HepG2 (cell line): ENCODE measurements at regions not wholly inside any gene's neighbourhood (a gene's known extent, or its start where the extent isn't known, plus 50 kb on each side); places are given as distances from the start of the nearest gene placed in this dataset.

Source experiments
- ATAC-seq: fragments of 200-7000 bp; cut with Tn5 transposase; 3 replicates; pipeline ENCODE4 v1.9.1; 2020; ENCODE audit warnings: mild to moderate bottlenecking, moderate library complexity
- BruUV-seq: library from RNA; stranded (reverse); fragments of 400-500 nt; replicated peaks from 2 replicates; lab custom pipeline; 2021; lab: Mats Ljungman, UMichigan
- CTCF ChIA-PET: fragments of 300-600 bp; formaldehyde crosslinking; extraction: SDS; loops from one replicate; lab custom pipeline; 2021; ENCODE audit warnings: low total read pairs, inconsistent platforms, low intra/inter-chr PET ratio; lab: Yijun Ruan, JAX
- POLR2A ChIA-PET: fragments of 350-600 bp; sonication (Branson Sonifier 250); formaldehyde crosslinking; loops from one replicate; lab custom pipeline; 2020; ENCODE audit warnings: antibody characterized with exemption, inconsistent platforms; lab: Yijun Ruan, JAX
- DNase-seq: peaks from one replicate; pipeline ENCODE4 v3.0.0-alpha.2; 2015; ENCODE audit warnings: low spot score
- FAIRE-seq: peaks from 3 replicates; lab custom pipeline; 2011; peaks lifted over from hg19 to GRCh38; lab: Jason Lieb, UNC
- H2AFZ ChIP-seq: one replicate; pipeline ENCODE4 v1.6.1; 2011; ENCODE audit warnings: low read length, inconsistent platforms
- H3K27ac ChIP-seq: fragments of 300-600 bp; 3 replicates; pipeline ENCODE4 v1.8.0; 2011; ENCODE audit warnings: mixed run types, mild to moderate bottlenecking, mixed read lengths, low read length, inconsistent platforms; ENCODE audit not compliant: insufficient read depth; ENCODE audit errors: extremely low read length
- H3K27me3 ChIP-seq, 2 experiments: fragments of 200-600 bp in 1 of 2; 2 replicates in 1 of 2; 3 replicates in 1 of 2; pipeline versions ENCODE4 v1.6.0 to v1.8.0; 2011; ENCODE audit warnings: low read length in 2 of 2, mild to moderate bottlenecking in 2 of 2, moderate library complexity in 2 of 2, inconsistent platforms in 1 of 2; ENCODE audit not compliant: insufficient read depth in 2 of 2, control insufficient read depth in 1 of 2
- H3K36me3 ChIP-seq, 2 experiments: fragments of 200-600 bp in 1 of 2; replicated peaks in 1 of 2; 2 replicates in 1 of 2; 3 replicates in 1 of 2; pipeline versions ENCODE4 v1.5.1 to v1.8.0; 2011; ENCODE audit warnings: low read length in 2 of 2, inconsistent platforms in 1 of 2; ENCODE audit not compliant: insufficient read depth in 2 of 2, control insufficient read depth in 1 of 2
- H3K4me1 ChIP-seq: 2 replicates; pipeline ENCODE4 v1.5.1; 2012; ENCODE audit warnings: low read length, inconsistent platforms; ENCODE audit not compliant: insufficient read depth
- H3K4me2 ChIP-seq: 2 replicates; pipeline ENCODE4 v1.6.0; 2011; ENCODE audit warnings: low read depth, low read length, inconsistent platforms
- H3K4me3 ChIP-seq, 3 experiments: fragments of 200-600 bp in 1 of 3; sonication (generic), shearing (Covaris generic) in 1 of 3; replicated peaks in 1 of 3; 2 replicates each; pipeline ENCODE4 v1.5.1; 2011 to 2016; ENCODE audit warnings: low read length in 3 of 3, inconsistent platforms in 2 of 3, low read depth in 2 of 3, mild to moderate bottlenecking in 2 of 3, control low read depth in 1 of 3, mixed read lengths in 1 of 3; ENCODE audit not compliant: insufficient read depth in 1 of 3
- H3K79me2 ChIP-seq: one replicate; pipeline ENCODE4 v1.6.1; 2011; ENCODE audit warnings: low read length, inconsistent platforms; ENCODE audit not compliant: insufficient read depth
- H3K9ac ChIP-seq: 2 replicates; pipeline ENCODE4 v1.6.0; 2011; ENCODE audit warnings: mild to moderate bottlenecking, low read depth, low read length, inconsistent platforms; ENCODE audit not compliant: insufficient read depth
- H3K9me3 ChIP-seq: 2 replicates; pipeline ENCODE4 v1.5.1; 2012; ENCODE audit warnings: mild to moderate bottlenecking, low read length
- H4K20me1 ChIP-seq: 2 replicates; pipeline ENCODE4 v1.6.0; 2011; ENCODE audit warnings: inconsistent platforms, mild to moderate bottlenecking, low read length, moderate library complexity; ENCODE audit not compliant: insufficient read depth
- ATF1 ChIP-seq: IDR thresholded peaks from 2 replicates; pipeline ENCODE4 v1.6.1; 2016; ENCODE audit warnings: mild to moderate bottlenecking, control low read depth
- CAMTA2 ChIP-seq: sonication (generic); formaldehyde crosslinking; IDR thresholded peaks from 2 replicates; pipeline ENCODE4 v1.4.0; 2020; ENCODE audit warnings: mild to moderate bottlenecking, missing genetic modification reagents, borderline replicate concordance
- FOXK2 ChIP-seq: fragments of 450-650 bp; IDR thresholded peaks from 2 replicates; pipeline ENCODE4 v1.6.1; 2016
- NFKBIZ ChIP-seq: IDR thresholded peaks from 2 replicates; pipeline ENCODE4 v1.6.1; 2018; ENCODE audit warnings: missing genetic modification reagents, missing compliant biosample characterization
- PHF20 ChIP-seq: sonication (generic); formaldehyde crosslinking; IDR thresholded peaks from 2 replicates; pipeline ENCODE4 v1.5.0; 2020; ENCODE audit warnings: mild to moderate bottlenecking, missing genetic modification reagents
- RAD51 ChIP-seq: fragments of 450-650 bp; IDR thresholded peaks from 2 replicates; pipeline ENCODE4 v1.6.1; 2016; ENCODE audit warnings: borderline replicate concordance
- REXO4 ChIP-seq: sonication (generic); formaldehyde crosslinking; IDR thresholded peaks from 2 replicates; pipeline ENCODE4 v1.8.0; 2022; ENCODE audit warnings: missing genetic modification reagents, mild to moderate bottlenecking, borderline replicate concordance
- SSRP1 ChIP-seq: IDR thresholded peaks from 2 replicates; pipeline ENCODE4 v1.6.1; 2016; ENCODE audit warnings: control low read depth
- TBX2 ChIP-seq: sonication (generic); formaldehyde crosslinking; IDR thresholded peaks from 2 replicates; pipeline ENCODE4 v1.5.0; 2020; ENCODE audit warnings: missing genetic modification reagents, mild to moderate bottlenecking, borderline replicate concordance
- TRIM24 ChIP-seq: sonication (generic); formaldehyde crosslinking; IDR thresholded peaks from 2 replicates; pipeline ENCODE4 v1.8.0; 2022; ENCODE audit warnings: mild to moderate bottlenecking, missing genetic modification reagents
- ZC3H4 ChIP-seq: sonication (generic); formaldehyde crosslinking; IDR thresholded peaks from 2 replicates; pipeline ENCODE4 v1.4.0; 2020; ENCODE audit warnings: missing genetic modification reagents, borderline replicate concordance
- ZNF33A ChIP-seq: sonication (generic); formaldehyde crosslinking; IDR thresholded peaks from 2 replicates; pipeline ENCODE4 v1.5.1; 2020; ENCODE audit warnings: missing genetic modification reagents, mild to moderate bottlenecking, moderate library complexity, borderline replicate concordance
- ZNF549 ChIP-seq: sonication (generic); formaldehyde crosslinking; IDR thresholded peaks from 2 replicates; pipeline ENCODE4 v1.5.0; 2020; ENCODE audit warnings: missing genetic modification reagents
- ZNF770 ChIP-seq: sonication (generic); formaldehyde crosslinking; IDR thresholded peaks from 2 replicates; pipeline ENCODE4 v1.5.0; 2020; ENCODE audit warnings: mild to moderate bottlenecking, missing genetic modification reagents
- ZNF776 ChIP-seq: sonication (generic); formaldehyde crosslinking; IDR thresholded peaks from 2 replicates; pipeline ENCODE4 v1.4.0; 2020; ENCODE audit warnings: mild to moderate bottlenecking, missing genetic modification reagents
- WGBS: methylation state at CpG from one replicate; pipeline ENCODE4 v1.1.6; 2017; ENCODE audit warnings: low lambda C conversion rate; 5-methylcytosine and 5-hydroxymethylcytosine counted together
- in situ Hi-C: cut with HindIII; loops from 2 replicates; pipeline ENCODE4 v1.10.0; 2017; ENCODE audit warnings: low pct_unique_long_range_greater_than_20kb; ENCODE audit not compliant: extremely low pct_ligation_motif_present
- intact Hi-C: fragments of 100-400 bp; cut with micrococcal nuclease; formaldehyde crosslinking; loops from one replicate; pipeline ENCODE4 v1.10.0; 2022; ENCODE audit not compliant: unreplicated experiment

- Histone ChIP-seq H3K27me3 (peaks cover 0 to 2% of the 10 kb centered on the region in 2 experiments; a peak in 1 of 5 replicates), H3K9ac (no peak overlapping the region), H3K4me2 (no peak overlapping the region), H3K9me3 (no peaks in the 10 kb centered on the region), H3K36me3 (no peaks in the 10 kb centered on the region), H3K4me3 (no peak overlapping the region), H3K27ac (no peak overlapping the region), H2AFZ (no peak overlapping the region), H4K20me1 (no peaks in the 10 kb centered on the region), H3K4me1 (no peaks in the 10 kb centered on the region), H3K79me2 (no peaks in the 10 kb centered on the region)
- no TSS peak for BruUV-seq
- no peak for FAIRE-seq
- 36% methylated on average over 6 of the region's 6 CpGs for WGBS
- intact Hi-C loops = no loop called here
- no peak for TF ChIP-seq ZNF776
- TF ChIP-seq RAD51 = no peak
- no peak for TF ChIP-seq CAMTA2 (CRISPR knock-in tag)
- no peak for TF ChIP-seq ZNF549 (CRISPR knock-in tag)
- TF ChIP-seq PHF20 (CRISPR knock-in tag) = no peak
- TF ChIP-seq ZC3H4 (CRISPR knock-in tag) = no peak
- no peak for TF ChIP-seq NFKBIZ
- no peak for TF ChIP-seq ZNF770
- TF ChIP-seq REXO4 (CRISPR knock-in tag) = no peak
- TF ChIP-seq TRIM24 (CRISPR knock-in tag) = no peak
- no peak for TF ChIP-seq FOXK2
- TF ChIP-seq SSRP1 (CRISPR knock-in tag) = no peak
- no peak for TF ChIP-seq ZNF33A (CRISPR knock-in tag)
- TF ChIP-seq TBX2 (CRISPR knock-in tag) = no peak
- no peak for TF ChIP-seq ATF1 (CRISPR knock-in tag)
- DNase-seq = no peak
- CTCF ChIA-PET = no interaction called here
- ATAC-seq = no peak
- in situ Hi-C loops = no loop called here
- POLR2A ChIA-PET = no interaction called here
Measured at GRCh38 chr12:115859231-115859630, 418.3 kb downstream of the MED13L start.
